Neural cell (in vitro differentiated cells): ENCODE measurements at regions not wholly inside any gene's neighbourhood (a gene's known extent, or its start where the extent isn't known, plus 50 kb on each side); places are given as distances from the start of the nearest gene placed in this dataset.

Experiments
- H2AFZ ChIP-seq: fragments of 200-600, 300-800 bp; sonication (generic), shearing (Covaris generic); 2 replicates; pipeline ENCODE4 v1.6.0; 2014; ENCODE audit warnings: low read depth, mild to moderate bottlenecking, antibody characterized with exemption, low read length, moderate library complexity
- H3F3A ChIP-seq: fragments of 200-600 bp; shearing (Covaris generic); 2 replicates; pipeline ENCODE4 v1.6.1; 2016; ENCODE audit warnings: mild to moderate bottlenecking, moderate library complexity, mixed read lengths, antibody characterized with exemption, low read length; ENCODE audit not compliant: insufficient read depth, poor library complexity, severe bottlenecking
- H3K27ac ChIP-seq: fragments of 200-600, 300-800 bp; sonication (generic), shearing (Covaris generic); 2 replicates; pipeline ENCODE4 v1.5.1; 2014; ENCODE audit warnings: mild to moderate bottlenecking, low read length, moderate library complexity
- H3K27me3 ChIP-seq: fragments of 300-800, 200-600 bp; sonication (generic), shearing (Covaris generic); 2 replicates; pipeline ENCODE4 v1.6.0; 2014; ENCODE audit warnings: mild to moderate bottlenecking, low read depth, low read length, moderate library complexity; ENCODE audit not compliant: insufficient read depth
- H3K36me3 ChIP-seq: fragments of 300-800, 200-600 bp; sonication (generic), shearing (Covaris generic); 2 replicates; pipeline ENCODE4 v1.5.1; 2014; ENCODE audit warnings: mild to moderate bottlenecking, antibody characterized with exemption, low read length, moderate library complexity; ENCODE audit not compliant: insufficient read depth
- H3K4me2 ChIP-seq: fragments of 300-800, 200-600 bp; sonication (generic), shearing (Covaris generic); 2 replicates; pipeline ENCODE4 v1.6.0; 2014; ENCODE audit warnings: mild to moderate bottlenecking, low read length
- H3K4me3 ChIP-seq: fragments of 300-800, 200-600 bp; sonication (generic), shearing (Covaris generic); 2 replicates; pipeline ENCODE4 v1.5.1; 2014; ENCODE audit warnings: mild to moderate bottlenecking, low read length, moderate library complexity
- H3K79me2 ChIP-seq: fragments of 200-600 bp; shearing (Covaris generic); replicated peaks from 2 replicates; pipeline ENCODE4 v1.6.0; 2014; ENCODE audit warnings: mild to moderate bottlenecking, low read length, moderate library complexity; ENCODE audit not compliant: insufficient read depth
- H3K9ac ChIP-seq: fragments of 300-800, 200-600 bp; sonication (generic), shearing (Covaris generic); 2 replicates; pipeline ENCODE4 v1.6.1; 2016; ENCODE audit warnings: mild to moderate bottlenecking, low read length, mixed read lengths
- H3K9me2 ChIP-seq: fragments of 200-600 bp; shearing (Covaris generic); 2 replicates; pipeline ENCODE4 v1.6.1; 2016; ENCODE audit warnings: mild to moderate bottlenecking, low read length, mixed read lengths; ENCODE audit not compliant: insufficient read depth
- H3K9me3 ChIP-seq: fragments of 200-600, 300-800 bp; sonication (generic), shearing (Covaris generic); 2 replicates; pipeline ENCODE4 v1.6.1; 2016; ENCODE audit warnings: mild to moderate bottlenecking, mixed run types, low read length, moderate library complexity, mixed read lengths
- H4K20me1 ChIP-seq: fragments of 200-600 bp; shearing (Covaris generic); 2 replicates; pipeline ENCODE4 v1.6.1; 2016; ENCODE audit warnings: mild to moderate bottlenecking, mixed run types; ENCODE audit not compliant: insufficient read depth
- CTCF ChIP-seq: fragments of 450-650 bp; IDR thresholded peaks from 2 replicates; pipeline ENCODE4 v1.5.1; 2014; ENCODE audit warnings: antibody characterized with exemption, mild to moderate bottlenecking, moderate library complexity; ENCODE audit not compliant: poor library complexity, severe bottlenecking
- EP300 ChIP-seq: fragments of 450-650 bp; conservative IDR thresholded peaks from 2 replicates; pipeline ENCODE4 v1.6.1; 2014; ENCODE audit warnings: antibody characterized with exemption, mild to moderate bottlenecking, moderate library complexity; ENCODE audit not compliant: poor library complexity, severe bottlenecking
- EZH2 ChIP-seq: fragments of 200-600, 300-800 bp; shearing (Covaris generic), sonication (generic); IDR thresholded peaks from 2 replicates; pipeline ENCODE4 v1.6.1; 2014; ENCODE audit warnings: antibody characterized with exemption, low read length, borderline replicate concordance, mild to moderate bottlenecking; ENCODE audit not compliant: insufficient read depth, poor library complexity, severe bottlenecking
- MXI1 ChIP-seq: fragments of 450-650 bp; conservative IDR thresholded peaks from 2 replicates; pipeline ENCODE4 v1.6.1; 2014; ENCODE audit warnings: antibody characterized with exemption, mild to moderate bottlenecking; ENCODE audit not compliant: poor library complexity, severe bottlenecking
- RAD21 ChIP-seq: fragments of 450-650 bp; conservative IDR thresholded peaks from 2 replicates; pipeline ENCODE4 v1.6.1; 2014; ENCODE audit warnings: antibody characterized with exemption, mild to moderate bottlenecking, moderate library complexity
- REST ChIP-seq: IDR thresholded peaks from 2 replicates; pipeline ENCODE4 v1.6.1; 2012; ENCODE audit warnings: borderline replicate concordance
- SMC3 ChIP-seq: fragments of 450-650 bp; conservative IDR thresholded peaks from 2 replicates; pipeline ENCODE4 v1.6.1; 2014; ENCODE audit warnings: antibody characterized with exemption, mild to moderate bottlenecking, moderate library complexity; ENCODE audit not compliant: poor library complexity
- TAF1 ChIP-seq: IDR thresholded peaks from 2 replicates; pipeline ENCODE4 v1.6.1; 2012; ENCODE audit warnings: low read depth

DNA sequence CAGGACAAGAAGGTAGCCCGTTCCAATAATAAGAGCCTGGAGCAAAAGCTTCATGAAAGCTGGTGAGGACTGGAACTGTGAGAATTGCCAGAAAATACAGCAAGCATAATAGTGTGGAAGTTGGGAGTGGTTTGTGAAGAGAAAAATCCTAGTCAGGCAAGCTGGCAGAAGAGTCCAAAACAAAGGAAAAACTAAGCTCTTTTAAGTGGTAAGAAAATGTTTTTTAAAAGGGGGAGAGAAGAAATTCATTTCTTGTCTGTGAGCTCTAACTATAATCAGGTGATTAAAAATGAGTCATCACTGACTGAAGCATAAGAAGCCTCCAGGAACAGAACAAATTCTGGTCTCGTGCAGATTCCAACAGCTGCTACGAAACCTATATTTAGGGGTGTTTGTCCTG lies 102.6 kb downstream of the CAAP1 start:
- H2AFZ ChIP-seq: no peak overlapping the region

DNA sequence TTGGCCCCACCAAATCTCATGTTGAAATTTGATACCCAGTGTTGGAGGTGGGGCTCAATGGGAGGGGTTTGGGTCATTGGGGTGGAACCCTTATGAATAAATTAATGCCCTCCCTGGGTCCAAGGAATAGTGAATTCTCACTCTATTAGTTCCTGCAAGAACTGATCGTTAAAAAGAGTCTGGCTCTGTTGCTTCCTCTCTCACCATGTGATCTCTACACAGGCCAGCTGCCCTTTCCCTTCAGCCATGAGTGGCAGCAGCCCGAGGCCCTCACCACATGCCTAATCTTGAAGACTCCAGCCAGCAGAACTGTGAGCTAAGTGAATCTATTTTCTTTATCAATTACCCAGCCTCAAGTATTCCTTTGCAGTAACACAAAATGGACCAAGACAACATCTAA lies 106.0 kb downstream of the CAAP1 start:
- Histone ChIP-seq H3K4me2 (no peak overlapping the region), H3F3A (no peaks in the 10 kb centered on the region), H3K36me3 (no peaks in the 10 kb centered on the region), H4K20me1 (no peaks in the 10 kb centered on the region), H3K27ac (no peak overlapping the region), H3K79me2 (no peaks in the 10 kb centered on the region), H3K9me3 (no peaks in the 10 kb centered on the region), H3K27me3 (no peaks in the 10 kb centered on the region), H3K9me2 (no peaks in the 10 kb centered on the region), H3K4me3 (no peak overlapping the region), H3K9ac (no peak overlapping the region), H2AFZ (no peak overlapping the region)
- TF ChIP-seq MXI1 (no peak), TAF1 (no peak), EZH2 (no peak), SMC3 (no peak), REST (no peak), RAD21 (no peak), EP300 (no peak), CTCF (no peak)

More for the DNA sequence above, 102.6 kb downstream of the CAAP1 start:
- Histone ChIP-seq H3K9ac (no peak overlapping the region), H3K79me2 (no peaks in the 10 kb centered on the region), H4K20me1 (no peaks in the 10 kb centered on the region), H3K4me2 (no peak overlapping the region), H3K27me3 (no peaks in the 10 kb centered on the region), H3K27ac (no peak overlapping the region), H3K9me2 (no peaks in the 10 kb centered on the region), H3F3A (no peaks in the 10 kb centered on the region), H3K36me3 (no peaks in the 10 kb centered on the region), H3K9me3 (no peaks in the 10 kb centered on the region), H3K4me3 (no peak overlapping the region)
- TF ChIP-seq SMC3: no peak
- TF ChIP-seq MXI1: no peak
- TF ChIP-seq REST: no peak
- TF ChIP-seq RAD21: no peak
- no peak for TF ChIP-seq CTCF
- no peak for TF ChIP-seq TAF1
